GM10266 (cell line): ENCODE measurements at regions not wholly inside any gene's neighbourhood (a gene's known extent, or its start where the extent isn't known, plus 50 kb on each side); places are given as distances from the start of the nearest gene placed in this dataset.

Experiments
- DNase-seq: peaks from one replicate; pipeline ENCODE4 v3.0.0; 2012; ENCODE audit errors: extremely low spot score
- CTCF ChIP-seq: IDR thresholded peaks from 2 replicates; pipeline ENCODE4 v1.5.1; 2012; ENCODE audit warnings: mild to moderate bottlenecking, low read depth; ENCODE audit not compliant: control insufficient read depth, insufficient read depth; ENCODE audit errors: missing control alignments

GRCh38 chr12:84767079-84767478 lies 145.5 kb downstream of the SLC6A15 start:
- DNase-seq, result no peak
- no peak for TF ChIP-seq CTCF

- no peak for DNase-seq
- no peak for TF ChIP-seq CTCF
These were observed 146.2 kb downstream of the SLC6A15 start for GRCh38 chr12:84766375-84766774.

GRCh38 chr12:84764001-84764400 lies 148.6 kb downstream of the SLC6A15 start:
- TF ChIP-seq CTCF, result no peak
- no peak for DNase-seq

- no peak for DNase-seq
- no peak for TF ChIP-seq CTCF
These were observed 149.5 kb downstream of the SLC6A15 start for GRCh38 chr12:84763107-84763506.

- no peak for DNase-seq
- no peak for TF ChIP-seq CTCF
These were observed 152.3 kb downstream of the SLC6A15 start for GRCh38 chr12:84760091-84760865.

GRCh38 chr12:84757978-84758377 lies 154.6 kb downstream of the SLC6A15 start:
- no peak for DNase-seq
- TF ChIP-seq CTCF, result no peak

- TF ChIP-seq CTCF, result no peak
- DNase-seq, result no peak
These were observed 155.6 kb downstream of the SLC6A15 start for GRCh38 chr12:84756961-84757360.
